Uterus (tissue), 3 donors: ENCODE measurements at regions not wholly inside any gene's neighbourhood (a gene's known extent, or its start where the extent isn't known, plus 50 kb on each side); places are given as distances from the start of the nearest gene placed in this dataset.
"Not testable (repeated sequence)": the region's sequence is repeated elsewhere in the genome, so short reads cannot be mapped to it uniquely, and the experiment has no call there.

Experiments used
- DNase-seq, 2 donors: peaks; one replicate each; pipeline ENCODE4 v3.0.0-alpha.2; 2019 to 2020
- H3K27ac ChIP-seq, 2 donors: fragments of 200-600 bp; sonication (generic); 1 replicate in 1 of 2; 2 replicates in 1 of 2; pipeline ENCODE4 v1.5.1; 2016 to 2018
- H3K27me3 ChIP-seq, 2 donors: fragments of 200-600 bp; sonication (generic); one replicate each; pipeline ENCODE4 v1.5.1; 2018 to 2019; ENCODE audit warnings: control low read depth in 1 of 2
- H3K36me3 ChIP-seq, 2 donors: fragments of 200-600 bp; sonication (generic); one replicate each; pipeline ENCODE4 v1.5.1; 2019; ENCODE audit warnings: control low read depth in 1 of 2
- H3K4me1 ChIP-seq, 2 donors: fragments of 200-600 bp; sonication (generic); one replicate each; pipeline ENCODE4 v1.5.1; 2018 to 2019; ENCODE audit warnings: control low read depth in 1 of 2
- H3K4me3 ChIP-seq, 2 donors: fragments of 200-600 bp; sonication (generic); 1 replicate in 1 of 2; 2 replicates in 1 of 2; pipeline ENCODE4 v1.5.1; 2018 to 2019; ENCODE audit warnings: mild to moderate bottlenecking in 1 of 2
- H3K9me3 ChIP-seq, 2 donors: fragments of 200-600 bp; sonication (generic); one replicate each; pipeline ENCODE4 v1.5.1; 2019; ENCODE audit warnings: control low read depth in 1 of 2
- POLR2A ChIP-seq, 2 donors: fragments of 450-650 bp; IDR thresholded peaks; one replicate each; pipeline ENCODE4 v1.6.1; 2016; ENCODE audit warnings: antibody characterized with exemption in 2 of 2, mild to moderate bottlenecking in 1 of 2, moderate library complexity in 1 of 2
- intact Hi-C: fragments of 100-400 bp; cut with DNase I; formaldehyde crosslinking; loops from one replicate; pipeline ENCODE4 v1.15.1; 2023; ENCODE audit warnings: low total_unique reads
- TF ChIP-seq, protein P1 (sequence below), 4 experiments: fragments of 200-600 bp in 2 of 4; fragments of 450-650 bp in 2 of 4; sonication (generic) in 2 of 4; IDR thresholded peaks; one replicate each; pipeline ENCODE4 v1.5.1; 2016 to 2019; ENCODE audit warnings: antibody characterized with exemption in 4 of 4, mild to moderate bottlenecking in 2 of 4, moderate library complexity in 1 of 4
- donor health status: DM: yes; HTN: yes; CAD: no.

DNA sequence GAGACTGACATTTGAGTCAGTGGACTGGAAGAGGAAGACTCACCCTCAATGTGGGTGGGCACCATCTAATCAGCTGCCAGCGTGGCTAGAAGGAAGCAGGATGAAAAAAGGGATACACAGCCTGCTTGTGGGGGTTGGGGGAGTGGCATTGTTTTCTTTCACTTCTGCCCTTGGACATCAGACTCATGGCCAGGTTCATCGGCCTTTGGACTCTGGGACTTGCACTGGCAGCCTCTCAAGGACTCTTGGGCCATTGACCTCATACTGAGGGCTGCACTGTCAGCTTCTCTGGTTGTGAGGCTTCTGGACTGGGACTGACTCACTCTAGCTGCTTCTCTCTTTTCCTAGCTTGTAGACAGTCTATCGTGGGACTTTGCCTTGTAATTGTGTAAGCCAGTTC is 374.9 kb downstream of the TLE1 start:
- Histone ChIP-seq H3K9me3 (no peaks in the 10 kb centered on the region), H3K4me1 (no peaks in the 10 kb centered on the region), H3K36me3 (no peaks in the 10 kb centered on the region), H3K4me3 (no peak overlapping the region), H3K27ac (no peak overlapping the region), H3K27me3 (no peaks in the 10 kb centered on the region)
- DNase-seq = no peak
- TF ChIP-seq, protein P1, sequence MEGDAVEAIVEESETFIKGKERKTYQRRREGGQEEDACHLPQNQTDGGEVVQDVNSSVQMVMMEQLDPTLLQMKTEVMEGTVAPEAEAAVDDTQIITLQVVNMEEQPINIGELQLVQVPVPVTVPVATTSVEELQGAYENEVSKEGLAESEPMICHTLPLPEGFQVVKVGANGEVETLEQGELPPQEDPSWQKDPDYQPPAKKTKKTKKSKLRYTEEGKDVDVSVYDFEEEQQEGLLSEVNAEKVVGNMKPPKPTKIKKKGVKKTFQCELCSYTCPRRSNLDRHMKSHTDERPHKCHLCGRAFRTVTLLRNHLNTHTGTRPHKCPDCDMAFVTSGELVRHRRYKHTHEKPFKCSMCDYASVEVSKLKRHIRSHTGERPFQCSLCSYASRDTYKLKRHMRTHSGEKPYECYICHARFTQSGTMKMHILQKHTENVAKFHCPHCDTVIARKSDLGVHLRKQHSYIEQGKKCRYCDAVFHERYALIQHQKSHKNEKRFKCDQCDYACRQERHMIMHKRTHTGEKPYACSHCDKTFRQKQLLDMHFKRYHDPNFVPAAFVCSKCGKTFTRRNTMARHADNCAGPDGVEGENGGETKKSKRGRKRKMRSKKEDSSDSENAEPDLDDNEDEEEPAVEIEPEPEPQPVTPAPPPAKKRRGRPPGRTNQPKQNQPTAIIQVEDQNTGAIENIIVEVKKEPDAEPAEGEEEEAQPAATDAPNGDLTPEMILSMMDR (IDR thresholded peaks at IDR 0.05) = no peak
- TF ChIP-seq POLR2A (IDR thresholded peaks at IDR 0.05) = no peak
- intact Hi-C loops = no loop called here

DNA sequence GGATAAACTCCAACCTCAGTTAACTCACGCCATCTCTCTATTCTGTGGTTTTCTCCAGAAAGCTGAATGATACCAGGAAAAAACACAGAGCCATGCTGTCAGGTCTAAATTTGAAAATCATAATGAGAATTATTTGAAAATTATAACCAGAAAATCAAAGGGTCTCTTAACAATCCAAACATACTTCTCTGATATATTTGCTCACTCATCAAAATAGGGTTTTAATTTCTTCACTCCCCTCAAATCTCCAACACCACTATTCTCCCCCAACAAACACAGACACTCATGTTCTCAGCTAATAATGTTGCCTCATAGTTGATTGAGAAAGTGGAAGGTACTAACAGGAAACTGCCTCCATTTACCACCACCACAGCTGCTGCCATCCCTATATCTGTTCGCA is 375.5 kb downstream of the TLE1 start:
- intact Hi-C loops = no loop called here
- no peak for TF ChIP-seq POLR2A (IDR thresholded peaks at IDR 0.05)
- TF ChIP-seq, protein P1 (IDR thresholded peaks at IDR 0.05) = no peak
- no peaks in the 10 kb centered on the region for H3K4me1 ChIP-seq
- H3K27me3 ChIP-seq = no peaks in the 10 kb centered on the region
- H3K27ac ChIP-seq = no peak overlapping the region
- H3K9me3 ChIP-seq = no peaks in the 10 kb centered on the region
- no peak for DNase-seq
- no peaks in the 10 kb centered on the region for H3K36me3 ChIP-seq
- H3K4me3 ChIP-seq = no peak overlapping the region

DNA sequence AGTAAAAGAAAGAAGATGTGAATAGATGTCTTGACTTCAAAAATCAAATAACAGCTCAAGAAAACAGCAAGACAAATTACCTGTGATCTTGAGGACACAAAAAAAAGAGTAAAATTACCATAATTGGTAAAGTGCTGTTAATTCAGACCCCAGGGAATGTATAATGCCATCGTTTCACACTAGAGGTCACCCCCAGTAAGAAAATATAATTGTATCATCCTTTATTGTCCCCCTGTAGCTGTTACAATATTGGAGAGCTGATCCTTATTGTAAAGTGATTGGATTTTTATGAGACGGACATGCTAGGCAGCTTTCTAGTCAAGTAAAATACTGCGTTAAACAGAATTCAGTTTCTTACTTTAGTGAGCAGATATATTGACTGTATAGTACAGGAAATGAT is 377.0 kb downstream of the TLE1 start:
- intact Hi-C loops = no loop called here
- no peak for TF ChIP-seq POLR2A (IDR thresholded peaks at IDR 0.05)
- TF ChIP-seq, protein P1 (IDR thresholded peaks at IDR 0.05) = no peak
- Histone ChIP-seq H3K36me3 (no peaks in the 10 kb centered on the region), H3K27ac (no peak overlapping the region), H3K9me3 (no peaks in the 10 kb centered on the region), H3K4me3 (no peak overlapping the region), H3K4me1 (no peaks in the 10 kb centered on the region), H3K27me3 (no peaks in the 10 kb centered on the region)
- DNase-seq = no peak

DNA sequence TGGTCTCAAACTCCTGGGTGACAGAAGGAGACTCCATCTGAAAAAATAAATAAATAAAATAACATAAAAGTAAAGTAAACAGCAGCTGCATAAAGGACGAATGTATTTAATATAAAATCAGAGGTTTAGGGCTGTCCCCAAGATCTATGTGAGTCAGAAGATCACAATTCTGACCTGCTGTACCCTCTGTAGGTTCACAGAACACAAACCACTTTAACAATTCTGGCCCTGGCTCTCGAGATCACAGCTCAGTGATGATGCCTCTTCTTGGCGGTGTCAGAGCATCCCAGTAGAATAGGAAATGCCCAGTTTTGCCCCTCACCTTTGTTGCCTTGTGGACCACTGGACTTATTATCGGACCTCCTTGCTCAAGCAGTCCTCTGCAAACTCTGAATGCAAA is 380.9 kb downstream of the TLE1 start:
- Histone ChIP-seq H3K9me3 (no peaks in the 10 kb centered on the region), H3K27ac (no peak overlapping the region), H3K4me3 (no peak overlapping the region), H3K4me1 (no peaks in the 10 kb centered on the region), H3K36me3 (no peaks in the 10 kb centered on the region), H3K27me3 (no peaks in the 10 kb centered on the region)
- intact Hi-C loops = no loop called here
- DNase-seq = no peak
- TF ChIP-seq, protein P1 (IDR thresholded peaks at IDR 0.05) = no peak
- TF ChIP-seq POLR2A (IDR thresholded peaks at IDR 0.05) = no peak

DNA sequence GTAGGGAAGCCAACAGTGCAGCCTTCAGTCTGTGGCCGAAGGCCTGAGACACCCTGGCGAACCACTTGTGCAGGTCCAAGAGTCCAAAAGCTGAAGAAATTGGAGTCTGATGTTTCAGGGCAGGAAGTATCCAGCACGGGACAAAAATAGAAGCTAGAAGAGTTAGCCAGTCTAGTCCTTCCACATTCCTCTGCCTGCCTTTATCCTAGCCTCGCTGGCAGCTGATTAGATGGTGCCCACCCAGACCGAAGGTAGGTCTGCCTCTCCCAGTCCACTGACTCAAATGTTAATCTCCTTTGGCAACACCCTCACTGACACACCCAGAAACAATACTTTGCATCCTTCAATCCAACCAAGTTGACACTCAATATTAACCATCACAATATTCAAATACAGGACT is 381.6 kb downstream of the TLE1 start:
- DNase-seq, H3K9me3 ChIP-seq, H3K27me3 ChIP-seq, H3K27ac ChIP-seq, H3K4me3 ChIP-seq, intact Hi-C loops, H3K4me1 ChIP-seq, H3K36me3 ChIP-seq: not testable (repeated sequence)

DNA sequence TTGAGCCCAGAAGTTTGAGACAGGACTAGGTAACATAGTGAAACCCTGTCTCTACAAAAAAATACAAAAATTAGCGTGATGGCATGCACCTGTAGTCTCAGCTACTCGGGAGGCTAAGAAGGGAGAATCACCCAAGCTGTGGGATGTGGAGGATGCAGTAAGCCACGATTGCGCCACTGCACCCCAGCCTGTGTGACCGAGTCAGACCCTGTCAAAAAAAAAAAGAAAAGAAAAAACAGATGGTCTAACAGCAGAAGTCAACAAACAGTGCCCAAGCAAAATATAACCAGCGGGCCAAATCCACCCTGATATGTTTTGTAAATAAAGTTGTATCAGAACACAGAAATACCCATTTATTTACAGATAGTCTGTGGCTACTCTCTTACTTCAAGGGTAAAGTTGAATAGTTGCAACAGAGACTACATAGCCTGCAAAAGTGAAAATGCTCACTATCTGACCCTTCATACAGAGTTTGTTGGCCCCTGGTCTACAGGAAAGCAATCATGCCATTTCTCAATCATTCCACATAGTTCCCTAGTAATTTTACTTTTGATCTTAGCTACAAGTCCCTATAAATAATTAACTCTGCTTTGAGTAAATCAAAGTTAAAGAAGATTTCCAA is 383.7 kb downstream of the TLE1 start:
- no peaks in the 10 kb centered on the region for H3K36me3 ChIP-seq
- no peaks in the 10 kb centered on the region for H3K27me3 ChIP-seq

More for the DNA sequence above, 383.7 kb downstream of the TLE1 start:
- no peak overlapping the region for H3K4me3 ChIP-seq
- intact Hi-C loops = no loop called here
- no peaks in the 10 kb centered on the region for H3K4me1 ChIP-seq
- no peak for DNase-seq
- peaks cover 0 to 4% of the 10 kb centered on the region in 2 donors for H3K9me3 ChIP-seq
- no peak for TF ChIP-seq POLR2A (IDR thresholded peaks at IDR 0.05)
- TF ChIP-seq, protein P1 (IDR thresholded peaks at IDR 0.05) = no peak
- H3K27ac ChIP-seq = no peak overlapping the region
